SK-N-SH (cell line): ENCODE measurements at regions not wholly inside any gene's neighbourhood (a gene's known extent, or its start where the extent isn't known, plus 50 kb on each side); places are given as distances from the start of the nearest gene placed in this dataset.

Experiments used
- CTCF ChIA-PET: fragments of 300-600, 350-600 bp; formaldehyde crosslinking; extraction: SDS; loops from one replicate; lab custom pipeline; 2021; lab: Yijun Ruan, JAX
- POLR2A ChIA-PET: fragments of 350-600 bp; sonication (Branson Sonifier 250); formaldehyde crosslinking; extraction: SDS; loops from one replicate; lab custom pipeline; 2020; ENCODE audit warnings: antibody characterized with exemption, inconsistent platforms; lab: Yijun Ruan, JAX
- DNase-seq: peaks from one replicate; pipeline ENCODE4 v3.0.0; 2012
- H2AFZ ChIP-seq: fragments of 200-600 bp; sonication (generic); 2 replicates; pipeline ENCODE4 v1.8.1; 2016; ENCODE audit warnings: antibody characterized with exemption, mild to moderate bottlenecking, low read depth
- H3F3A ChIP-seq: fragments of 200-600 bp; sonication (generic); replicated peaks from 2 replicates; pipeline ENCODE3; 2016; ENCODE audit warnings: antibody characterized with exemption, mild to moderate bottlenecking; ENCODE audit not compliant: insufficient read depth
- H3K27ac ChIP-seq, 2 experiments: fragments of 200-500 bp in 1 of 2; fragments of 200-600 bp in 1 of 2; sonication (Bioruptor generic) in 1 of 2; sonication (generic), shearing (Covaris generic) in 1 of 2; 2 replicates each; pipeline versions ENCODE4 v1.5.1 to v1.6.1; 2014 to 2016; ENCODE audit warnings: low read depth in 2 of 2, inconsistent platforms in 1 of 2, low read length in 1 of 2, mild to moderate bottlenecking in 1 of 2, mixed read lengths in 1 of 2
- H3K27me3 ChIP-seq: fragments of 200-600 bp; sonication (generic), shearing (Covaris generic); 2 replicates; pipeline ENCODE4 v1.6.1; 2016; ENCODE audit warnings: mixed run types; ENCODE audit not compliant: insufficient read depth
- H3K36me3 ChIP-seq, 2 experiments: fragments of 200-500 bp in 1 of 2; fragments of 200-600 bp in 1 of 2; sonication (Bioruptor generic) in 1 of 2; sonication (generic) in 1 of 2; replicated peaks in 1 of 2; 2 replicates each; pipeline versions ENCODE3 to v1.5.1; 2014 to 2016; ENCODE audit warnings: low read length in 1 of 2, mild to moderate bottlenecking in 1 of 2; ENCODE audit not compliant: insufficient read depth in 2 of 2, control insufficient read depth in 1 of 2
- H3K4me1 ChIP-seq, 2 experiments: fragments of 200-500 bp in 1 of 2; fragments of 200-600 bp in 1 of 2; sonication (Bioruptor generic) in 1 of 2; sonication (generic), shearing (Covaris generic) in 1 of 2; 2 replicates each; pipeline versions ENCODE4 v1.5.1 to v1.6.1; 2014 to 2016; ENCODE audit warnings: low read depth in 1 of 2, low read length in 1 of 2, mixed run types in 1 of 2; ENCODE audit not compliant: insufficient read depth in 2 of 2, control insufficient read depth in 1 of 2
- H3K4me2 ChIP-seq: fragments of 200-600 bp; sonication (generic), shearing (Covaris generic); 2 replicates; pipeline ENCODE4 v1.6.1; 2017; ENCODE audit warnings: mixed run types
- H3K4me3 ChIP-seq, 2 experiments: fragments of 200-500 bp in 1 of 2; fragments of 200-600 bp in 1 of 2; sonication (Bioruptor generic) in 1 of 2; sonication (generic), shearing (Covaris generic) in 1 of 2; 2 replicates each; pipeline versions ENCODE4 v1.5.1 to v1.8.1; 2014 to 2016; ENCODE audit warnings: low read depth in 2 of 2, inconsistent platforms in 1 of 2, low read length in 1 of 2, mild to moderate bottlenecking in 1 of 2, mixed read lengths in 1 of 2, moderate library complexity in 1 of 2
- H3K79me2 ChIP-seq: fragments of 200-600 bp; sonication (generic); 2 replicates; pipeline ENCODE4 v1.8.1; 2017; ENCODE audit warnings: mild to moderate bottlenecking; ENCODE audit not compliant: insufficient read depth
- H3K9ac ChIP-seq: fragments of 200-600 bp; sonication (generic); 2 replicates; pipeline ENCODE4 v1.6.1; 2017; ENCODE audit warnings: mixed run types
- H3K9me2 ChIP-seq: fragments of 200-600 bp; sonication (generic); 2 replicates; pipeline ENCODE4 v1.6.1; 2017; ENCODE audit warnings: mixed run types
- H3K9me3 ChIP-seq: fragments of 200-600 bp; sonication (generic); 2 replicates; pipeline ENCODE4 v1.6.1; 2017; ENCODE audit warnings: mixed run types, mild to moderate bottlenecking, moderate library complexity
- H4K20me1 ChIP-seq: fragments of 200-600 bp; sonication (generic); 2 replicates; pipeline ENCODE4 v1.6.1; 2017; ENCODE audit warnings: mild to moderate bottlenecking, mixed run types; ENCODE audit not compliant: insufficient read depth
- CHD2 ChIP-seq: fragments of 150-350 bp; IDR thresholded peaks from 2 replicates; pipeline ENCODE4 v1.6.1; 2018; ENCODE audit warnings: low read length; ENCODE audit not compliant: partially characterized antibody
- CTCF ChIP-seq: fragments of 200-600 bp; sonication (generic); IDR thresholded peaks from 2 replicates; pipeline ENCODE4 v1.6.1; 2017; ENCODE audit warnings: antibody characterized with exemption, mild to moderate bottlenecking, moderate library complexity
- ELF1 ChIP-seq: IDR thresholded peaks from 2 replicates; pipeline ENCODE4 v1.4.0; 2012
- EP300 ChIP-seq, 2 experiments: IDR thresholded peaks; 2 replicates each; pipeline versions ENCODE4 v1.4.0 to v1.6.1; 2012; ENCODE audit warnings: borderline replicate concordance in 1 of 2, low read depth in 1 of 2, low read length in 1 of 2
- EZH2phosphoT487 ChIP-seq: fragments of 200-600 bp; sonication (generic); IDR thresholded peaks from 2 replicates; pipeline ENCODE4 v1.6.1; 2017; ENCODE audit warnings: low read depth, mixed run types, mild to moderate bottlenecking, antibody characterized with exemption, moderate library complexity, borderline replicate concordance
- FOSL2 ChIP-seq: IDR thresholded peaks from 2 replicates; pipeline ENCODE4 v1.4.0; 2012; ENCODE audit warnings: low read depth, mild to moderate bottlenecking, moderate library complexity, borderline replicate concordance
- FOXJ3 ChIP-seq: sonication (generic); formaldehyde crosslinking; IDR thresholded peaks from 2 replicates; pipeline ENCODE4 v1.5.1; 2020; ENCODE audit warnings: mild to moderate bottlenecking, missing genetic modification reagents
- FOXM1 ChIP-seq: IDR thresholded peaks from 2 replicates; pipeline ENCODE4 v1.4.0; 2012; ENCODE audit warnings: low read depth, mild to moderate bottlenecking
- GABPA ChIP-seq: IDR thresholded peaks from 2 replicates; pipeline ENCODE4 v1.4.0; 2012; ENCODE audit warnings: low read depth, mild to moderate bottlenecking
- GATA2 ChIP-seq: sonication (generic); formaldehyde crosslinking; IDR thresholded peaks from 2 replicates; pipeline ENCODE4 v1.5.0; 2020; ENCODE audit warnings: mild to moderate bottlenecking, missing genetic modification reagents
- MAX ChIP-seq: IDR thresholded peaks from 2 replicates; pipeline ENCODE4 v1.4.0; 2012; ENCODE audit warnings: low read depth
- MXI1 ChIP-seq: IDR thresholded peaks from 2 replicates; pipeline ENCODE4 v1.6.1; 2012; ENCODE audit warnings: mild to moderate bottlenecking, low read depth, low read length, improper control_type of control experiment
- NFIC ChIP-seq: IDR thresholded peaks from 2 replicates; pipeline ENCODE4 v1.4.0; 2012; ENCODE audit warnings: borderline replicate concordance
- NRF1 ChIP-seq: IDR thresholded peaks from 2 replicates; pipeline ENCODE4 v1.6.1; 2012; ENCODE audit warnings: low read depth, mild to moderate bottlenecking, low read length
- POLR2AphosphoS5 ChIP-seq: IDR thresholded peaks from 2 replicates; pipeline ENCODE4 v1.6.1; 2012; ENCODE audit warnings: low read depth, low read length
- RAD21 ChIP-seq: IDR thresholded peaks from 2 replicates; pipeline ENCODE4 v1.6.1; 2012; ENCODE audit warnings: mild to moderate bottlenecking, low read length
- RCOR1 ChIP-seq: fragments of 150-350 bp; IDR thresholded peaks from 2 replicates; pipeline ENCODE4 v1.6.1; 2017; ENCODE audit warnings: antibody characterized with exemption, low read length
- REST ChIP-seq: IDR thresholded peaks from 2 replicates; pipeline ENCODE4 v1.6.1; 2012; ENCODE audit warnings: mild to moderate bottlenecking, low read depth, low read length, moderate library complexity
- RFX5 ChIP-seq: IDR thresholded peaks from 2 replicates; pipeline ENCODE4 v1.6.1; 2012; ENCODE audit warnings: mild to moderate bottlenecking, improper control_type of control experiment, low read length
- RXRA ChIP-seq: IDR thresholded peaks from 2 replicates; pipeline ENCODE4 v1.4.0; 2012; ENCODE audit warnings: low read depth, mild to moderate bottlenecking, borderline replicate concordance
- SIN3A ChIP-seq: IDR thresholded peaks from 2 replicates; pipeline ENCODE4 v1.6.1; 2012; ENCODE audit warnings: low read depth, mild to moderate bottlenecking, low read length, moderate library complexity, borderline replicate concordance
- SMC3 ChIP-seq: IDR thresholded peaks from 2 replicates; pipeline ENCODE4 v1.6.1; 2012; ENCODE audit warnings: low read depth, low read length, improper control_type of control experiment
- TAF1 ChIP-seq: IDR thresholded peaks from 2 replicates; pipeline ENCODE4 v1.6.1; 2012; ENCODE audit warnings: low read depth, mild to moderate bottlenecking, low read length, moderate library complexity, borderline replicate concordance
- TCF12 ChIP-seq: IDR thresholded peaks from 2 replicates; pipeline ENCODE4 v1.4.0; 2012
- TEAD4 ChIP-seq: IDR thresholded peaks from 2 replicates; pipeline ENCODE4 v1.4.0; 2012; ENCODE audit warnings: mild to moderate bottlenecking, borderline replicate concordance; ENCODE audit not compliant: insufficient read depth
- USF1 ChIP-seq: IDR thresholded peaks from 2 replicates; pipeline ENCODE4 v1.4.0; 2012; ENCODE audit warnings: low read depth, borderline replicate concordance
- USF2 ChIP-seq: fragments of 150-350 bp; IDR thresholded peaks from 2 replicates; pipeline ENCODE4 v1.6.1; 2017; ENCODE audit warnings: antibody characterized with exemption, low read length, low read depth, borderline replicate concordance
- YY1 ChIP-seq: IDR thresholded peaks from 2 replicates; pipeline ENCODE4 v1.4.0; 2012; ENCODE audit warnings: low read depth, mild to moderate bottlenecking
- WGBS: methylation state at CpG from one replicate; pipeline ENCODE4 v1.1.6; 2017; ENCODE audit warnings: low lambda C conversion rate; 5-methylcytosine and 5-hydroxymethylcytosine counted together

- Histone ChIP-seq H3K9me2 (no peaks in the 10 kb centered on the region), H3K9ac (no peak overlapping the region), H3K4me2 (no peak overlapping the region), H3K27ac (no peak overlapping the region; a peak in 1 of 4 replicates), H4K20me1 (no peaks in the 10 kb centered on the region), H3K4me3 (no peak overlapping the region), H2AFZ (no peak overlapping the region), H3K27me3 (no peaks in the 10 kb centered on the region), H3K9me3 (no peaks in the 10 kb centered on the region), H3F3A (no peaks in the 10 kb centered on the region), H3K4me1 (no peaks in the 10 kb centered on the region; a peak in 1 of 4 replicates), H3K36me3 (no peaks in the 10 kb centered on the region), H3K79me2 (no peaks in the 10 kb centered on the region)
- POLR2A ChIA-PET: no interaction called here
- CTCF ChIA-PET: interaction anchor here (0.6 kb wide), 1 partner anchor 24 kb away, joined by 3 read pairs; no protein-coding TSS in a partner anchor
- peak; percentile 34 for DNase-seq
- 19% methylated on average over 1 of the region's 1 CpG for WGBS
- TF ChIP-seq TCF12 (no peak), RCOR1 (peak; percentile 47; the same call in 1 of the 2 replicates), TAF1 (no peak), CHD2 (peak; percentile 24), SMC3 (no peak), EZH2phosphoT487 (no peak), NRF1 (no peak), FOXJ3 (CRISPR knock-in tag) (no peak), TEAD4 (no peak), EP300 (IDR thresholded peaks at IDR 0.05; ENCODE audit: borderline replicate concordance in 1 of 2, low read depth in 1 of 2, low read length in 1 of 2) (peak in 1 of 2 experiments; percentile 72; a peak in 1 of 4 replicates), POLR2AphosphoS5 (no peak), YY1 (no peak), RXRA (no peak), RAD21 (no peak), MXI1 (no peak), CTCF (no peak), SIN3A (no peak), REST (no peak), GATA2 (CRISPR knock-in tag) (peak; percentile 97), FOSL2 (no peak), FOXM1 (no peak), MAX (no peak), ELF1 (no peak), USF1 (no peak), GABPA (no peak), USF2 (no peak), NFIC (no peak), RFX5 (no peak)
These were observed 1190.2 kb upstream of the AGA start for GRCh38 chr4:178632415-178632814.
